ENCODE measurements at regions not wholly inside any gene's neighbourhood (a gene's known extent, or its start where the extent isn't known, plus 50 kb on each side); places are given as distances from the start of the nearest gene placed in this dataset.

- H3K4me3 Mint-ChIP-seq (ENCODE audit: low read depth) = no peak overlapping the region
- H3K9me3 Mint-ChIP-seq (ENCODE audit: low read depth) = peaks cover 1% of the 10 kb centered on the region
- peaks cover 61% of the 10 kb centered on the region for H3K4me1 Mint-ChIP-seq (ENCODE audit: low read depth)
- no peaks in the 10 kb centered on the region for H3K27me3 Mint-ChIP-seq
- H3K27ac Mint-ChIP-seq = peak overlapping the region; percentile 90
- peaks cover 15% of the 10 kb centered on the region for H3K36me3 Mint-ChIP-seq (ENCODE audit: insufficient read depth)
- DNase-seq (ENCODE audit: low spot score, unreplicated experiment) = peak; percentile 37
- TF ChIP-seq CTCF (IDR thresholded peaks at IDR 0.05; ENCODE audit: unreplicated experiment) = no peak
Observed at GRCh38 chr6:21846541-21847451, 253.2 kb downstream of the SOX4 start.

- H3K4me1 Mint-ChIP-seq (ENCODE audit: low read depth) = peaks cover 57% of the 10 kb centered on the region
- H3K36me3 Mint-ChIP-seq (ENCODE audit: insufficient read depth) = peaks cover 16% of the 10 kb centered on the region
Observed at GRCh38 chr6:21847711-21848480, 254.3 kb downstream of the SOX4 start.

GRCh38 chr6:21850691-21851090, 257.1 kb downstream of the SOX4 start:
- Mint-ChIP-seq H3K27me3 (no peaks in the 10 kb centered on the region), H3K36me3 (ENCODE audit: insufficient read depth) (peaks cover 17% of the 10 kb centered on the region), H3K27ac (peak overlapping the region; percentile 11), H3K9me3 (ENCODE audit: low read depth) (peaks cover 5% of the 10 kb centered on the region), H3K4me3 (ENCODE audit: low read depth) (no peak overlapping the region), H3K4me1 (ENCODE audit: low read depth) (peaks cover 33% of the 10 kb centered on the region)
- DNase-seq (ENCODE audit: low spot score, unreplicated experiment) = no peak
- TF ChIP-seq CTCF (IDR thresholded peaks at IDR 0.05; ENCODE audit: unreplicated experiment) = no peak

More at GRCh38 chr6:21847711-21848480, 254.3 kb downstream of the SOX4 start:
- no peak for DNase-seq (ENCODE audit: low spot score, unreplicated experiment)
- TF ChIP-seq CTCF (IDR thresholded peaks at IDR 0.05; ENCODE audit: unreplicated experiment) = no peak
- Mint-ChIP-seq H3K9me3 (ENCODE audit: low read depth) (peaks cover 5% of the 10 kb centered on the region), H3K27me3 (no peaks in the 10 kb centered on the region), H3K4me3 (ENCODE audit: low read depth) (no peak overlapping the region), H3K27ac (peak overlapping the region; percentile 90)

- no peak for TF ChIP-seq CTCF (IDR thresholded peaks at IDR 0.05; ENCODE audit: unreplicated experiment)
- no peak overlapping the region for H3K4me3 Mint-ChIP-seq (ENCODE audit: low read depth)
- H3K36me3 Mint-ChIP-seq (ENCODE audit: insufficient read depth) = peaks cover 29% of the 10 kb centered on the region
- H3K9me3 Mint-ChIP-seq (ENCODE audit: low read depth) = peaks cover 5% of the 10 kb centered on the region
- DNase-seq (ENCODE audit: low spot score, unreplicated experiment) = no peak
- H3K4me1 Mint-ChIP-seq (ENCODE audit: low read depth) = peaks cover 12% of the 10 kb centered on the region
- no peaks in the 10 kb centered on the region for H3K27me3 Mint-ChIP-seq
- peak overlapping the region; percentile 15 for H3K27ac Mint-ChIP-seq
Observed at GRCh38 chr6:21855811-21856455, 262.4 kb downstream of the SOX4 start.

GRCh38 chr6:21856456-21856825, 262.9 kb downstream of the SOX4 start:
- H3K27ac Mint-ChIP-seq = peak overlapping the region; percentile 50
- H3K4me3 Mint-ChIP-seq (ENCODE audit: low read depth) = no peak overlapping the region
- peaks cover 32% of the 10 kb centered on the region for H3K36me3 Mint-ChIP-seq (ENCODE audit: insufficient read depth)
- no peak for DNase-seq (ENCODE audit: low spot score, unreplicated experiment)
- TF ChIP-seq CTCF (IDR thresholded peaks at IDR 0.05; ENCODE audit: unreplicated experiment) = no peak
- no peaks in the 10 kb centered on the region for H3K27me3 Mint-ChIP-seq
- peaks cover 5% of the 10 kb centered on the region for H3K9me3 Mint-ChIP-seq (ENCODE audit: low read depth)
- peaks cover 12% of the 10 kb centered on the region for H3K4me1 Mint-ChIP-seq (ENCODE audit: low read depth)
